ENCODE measurements at regions not wholly inside any gene's neighbourhood (a gene's known extent, or its start where the extent isn't known, plus 50 kb on each side); places are given as distances from the start of the nearest gene placed in this dataset.

GRCh38 chr16:72287649-72288048, 115.7 kb upstream of the PMFBP1 start (continued):
- TF ChIP-seq, protein P1, sequence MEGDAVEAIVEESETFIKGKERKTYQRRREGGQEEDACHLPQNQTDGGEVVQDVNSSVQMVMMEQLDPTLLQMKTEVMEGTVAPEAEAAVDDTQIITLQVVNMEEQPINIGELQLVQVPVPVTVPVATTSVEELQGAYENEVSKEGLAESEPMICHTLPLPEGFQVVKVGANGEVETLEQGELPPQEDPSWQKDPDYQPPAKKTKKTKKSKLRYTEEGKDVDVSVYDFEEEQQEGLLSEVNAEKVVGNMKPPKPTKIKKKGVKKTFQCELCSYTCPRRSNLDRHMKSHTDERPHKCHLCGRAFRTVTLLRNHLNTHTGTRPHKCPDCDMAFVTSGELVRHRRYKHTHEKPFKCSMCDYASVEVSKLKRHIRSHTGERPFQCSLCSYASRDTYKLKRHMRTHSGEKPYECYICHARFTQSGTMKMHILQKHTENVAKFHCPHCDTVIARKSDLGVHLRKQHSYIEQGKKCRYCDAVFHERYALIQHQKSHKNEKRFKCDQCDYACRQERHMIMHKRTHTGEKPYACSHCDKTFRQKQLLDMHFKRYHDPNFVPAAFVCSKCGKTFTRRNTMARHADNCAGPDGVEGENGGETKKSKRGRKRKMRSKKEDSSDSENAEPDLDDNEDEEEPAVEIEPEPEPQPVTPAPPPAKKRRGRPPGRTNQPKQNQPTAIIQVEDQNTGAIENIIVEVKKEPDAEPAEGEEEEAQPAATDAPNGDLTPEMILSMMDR (IDR thresholded peaks at IDR 0.05 in 2 of 3, conservative IDR thresholded peaks at IDR 0.05 in 1 of 3; ENCODE audit: borderline replicate concordance in 1 of 3, insufficient read depth in 1 of 3, low read depth in 2 of 3, low read length in 2 of 3): no peak
- no peak for TF ChIP-seq EGR1 (IDR thresholded peaks at IDR 0.05; ENCODE audit: low read depth)
- no peak for TF ChIP-seq SIN3A (IDR thresholded peaks at IDR 0.05; ENCODE audit: low read depth)
- TF ChIP-seq YY1 (IDR thresholded peaks at IDR 0.05; ENCODE audit: extremely low read depth, insufficient replicate concordance, low read depth, low read length): no peak
- TF ChIP-seq SRF (IDR thresholded peaks at IDR 0.05; ENCODE audit: low read depth): no peak
- TF ChIP-seq POLR2A (IDR thresholded peaks at IDR 0.05; ENCODE audit: borderline replicate concordance, extremely low read depth, insufficient read depth, insufficient read length): no peak
- no peak for TF ChIP-seq EZH2 (IDR thresholded peaks at IDR 0.05)

DNA sequence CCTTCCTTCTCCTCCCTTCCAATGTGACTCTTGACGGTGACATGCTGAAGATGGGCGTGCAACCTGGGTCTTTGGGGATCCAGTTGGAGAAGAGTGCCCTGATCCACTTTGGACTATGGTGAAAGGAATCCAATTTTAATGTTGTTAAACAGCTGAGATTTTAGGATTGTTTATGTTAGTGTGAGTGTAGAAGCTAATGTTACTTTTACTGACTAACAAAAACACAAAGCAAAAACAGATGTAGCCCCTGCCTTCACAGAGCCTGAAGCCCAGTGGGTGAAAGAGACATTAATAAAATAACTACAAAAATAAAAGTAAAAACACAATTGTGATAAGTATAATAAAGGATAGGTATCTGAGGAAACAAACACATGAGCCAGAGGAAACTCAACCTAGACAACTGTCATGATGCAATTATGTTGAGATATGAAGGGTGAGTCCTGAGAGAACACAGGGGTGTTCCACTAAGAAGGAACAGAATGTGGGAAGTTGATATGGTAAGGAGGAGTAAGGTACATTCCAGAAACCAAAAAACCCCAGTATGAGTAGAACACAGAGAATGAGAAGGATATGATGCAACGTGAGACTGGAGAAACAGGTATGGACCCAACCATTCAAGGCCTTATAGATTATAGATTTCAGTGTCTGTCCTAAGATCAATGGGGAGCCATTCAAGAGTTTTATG, 115.1 kb upstream of the PMFBP1 start:
- RAD21 ChIA-PET (ENCODE audit: low non-redundant PET in 1 of 2, low total read pairs in 2 of 2, uncharacterized antibody in 2 of 2, unreplicated experiment in 2 of 2): no interaction called here
- ATAC-seq (no peak), DNase-seq (ENCODE audit: low read depth, low spot score) (no peak)
- BruUV-seq (replicated peaks): no TSS peak
- no peaks in the 10 kb centered on the region for H4K20me1 ChIP-seq (ENCODE audit: insufficient read depth)
- POLR2A ChIA-PET: no interaction called here
- no peak overlapping the region for H2AFZ ChIP-seq (ENCODE audit: low read depth, low read length, poor library complexity, severe bottlenecking)
- H3K9me2 ChIP-seq (ENCODE audit: insufficient read depth): no peaks in the 10 kb centered on the region
- CTCF ChIA-PET: no interaction called here
- intact Hi-C loops (cut with micrococcal nuclease): no loop called here
- no peaks in the 10 kb centered on the region for H3K79me2 ChIP-seq (ENCODE audit: insufficient read depth, low read length)
- H3K36me3 ChIP-seq (ENCODE audit: control insufficient read depth in 1 of 2, insufficient read depth in 2 of 2, low read length in 2 of 2): no peaks in the 10 kb centered on the region
- TF ChIP-seq, protein P2, sequence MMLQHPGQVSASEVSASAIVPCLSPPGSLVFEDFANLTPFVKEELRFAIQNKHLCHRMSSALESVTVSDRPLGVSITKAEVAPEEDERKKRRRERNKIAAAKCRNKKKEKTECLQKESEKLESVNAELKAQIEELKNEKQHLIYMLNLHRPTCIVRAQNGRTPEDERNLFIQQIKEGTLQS (IDR thresholded peaks at IDR 0.05): no peak
- no peak for TF ChIP-seq SRF (IDR thresholded peaks at IDR 0.05; ENCODE audit: low read depth)
- TF ChIP-seq YY1 (IDR thresholded peaks at IDR 0.05; ENCODE audit: extremely low read depth, insufficient replicate concordance, low read depth, low read length): no peak
- no peak overlapping the region for H3K4me3 ChIP-seq (replicated peaks in 1 of 2; ENCODE audit: low read depth in 1 of 2, low read length in 2 of 2)
- no peak overlapping the region for H3K27ac ChIP-seq (ENCODE audit: low read depth, low read length)
- peaks cover 16 to 31% of the 10 kb centered on the region in 2 experiments for H3K4me1 ChIP-seq (ENCODE audit: control insufficient read depth in 1 of 2, insufficient read depth in 2 of 2, low read length in 2 of 2)
- H3K9ac ChIP-seq (ENCODE audit: low read length): no peak overlapping the region
- no peak overlapping the region for H3K4me2 ChIP-seq (ENCODE audit: low read length)
- no peaks in the 10 kb centered on the region for H3K27me3 ChIP-seq (ENCODE audit: insufficient read depth, low read length)
- H3K9me3 ChIP-seq (ENCODE audit: control insufficient read depth in 1 of 2, insufficient read depth in 1 of 2, low read depth in 1 of 2, low read length in 2 of 2): no peaks in the 10 kb centered on the region

All from HCT116 (cell line).